HG03108 (cell line): ENCODE measurements at regions not wholly inside any gene's neighbourhood (a gene's known extent, or its start where the extent isn't known, plus 50 kb on each side); places are given as distances from the start of the nearest gene placed in this dataset.

Experiments
- ATAC-seq: cut with Tn5 transposase; IDR thresholded peaks from one replicate; pipeline ENCODE4 v1.9.1; 2021; ENCODE audit warnings: moderate library complexity; ENCODE audit not compliant: unreplicated experiment

DNA sequence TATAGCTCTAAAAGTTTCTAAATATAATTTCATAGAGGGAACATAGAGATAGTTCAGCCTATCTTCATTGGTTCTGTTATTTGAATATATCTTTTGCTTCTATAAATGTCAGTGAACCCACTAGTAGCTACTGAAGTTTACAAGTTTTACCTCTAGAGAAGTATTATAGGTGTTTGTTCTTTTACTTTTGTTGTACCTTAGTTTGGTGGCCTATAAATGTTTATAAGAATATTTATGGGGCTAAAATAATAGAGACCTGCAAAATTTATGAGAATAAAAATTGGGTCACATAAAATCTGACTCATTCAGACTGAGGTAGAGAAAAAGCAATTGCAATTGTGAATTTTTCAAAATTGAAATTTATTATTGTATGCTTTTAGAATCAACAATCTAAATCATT lies 162.6 kb downstream of the SERPINI1 start:
- ATAC-seq = no peak

DNA sequence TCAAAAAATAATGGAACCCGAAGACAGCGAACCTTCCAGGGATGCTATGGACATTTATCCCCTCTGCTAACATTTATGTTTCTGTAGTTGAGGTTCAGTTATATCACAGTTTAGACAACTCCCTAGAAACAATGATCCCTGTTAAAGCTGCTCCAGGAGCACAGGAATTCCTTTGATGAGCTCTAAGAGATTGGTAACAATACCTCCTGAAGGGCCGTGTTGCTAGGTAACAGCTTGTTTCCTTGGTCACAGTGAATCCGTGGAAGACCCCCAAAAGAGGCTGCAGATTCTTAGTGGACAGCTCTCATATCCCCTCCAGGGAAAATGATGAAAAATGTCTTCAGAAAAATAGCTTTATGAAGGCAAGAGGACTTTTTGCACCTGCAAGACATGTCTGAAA lies 160.2 kb downstream of the SERPINI1 start:
- ATAC-seq = no peak

DNA sequence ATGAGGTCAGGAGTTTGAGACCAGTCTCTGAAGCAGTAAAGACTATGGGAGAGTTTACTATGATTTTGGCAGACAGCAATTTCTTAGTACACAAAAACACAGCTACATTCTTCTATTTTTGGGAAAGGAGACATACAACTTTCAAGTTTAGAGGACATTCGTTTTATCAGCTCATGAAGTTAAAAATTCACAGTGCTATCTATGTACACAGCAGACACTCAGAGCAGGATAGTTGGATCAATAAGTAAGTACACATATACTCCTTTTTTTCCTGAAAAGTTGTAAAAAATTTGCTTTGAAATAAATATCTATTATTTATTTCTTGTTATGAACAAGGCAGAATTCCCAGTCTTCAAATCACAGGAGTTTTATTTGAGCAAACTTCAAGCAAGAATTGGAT lies 159.7 kb downstream of the SERPINI1 start:
- no peak for ATAC-seq

DNA sequence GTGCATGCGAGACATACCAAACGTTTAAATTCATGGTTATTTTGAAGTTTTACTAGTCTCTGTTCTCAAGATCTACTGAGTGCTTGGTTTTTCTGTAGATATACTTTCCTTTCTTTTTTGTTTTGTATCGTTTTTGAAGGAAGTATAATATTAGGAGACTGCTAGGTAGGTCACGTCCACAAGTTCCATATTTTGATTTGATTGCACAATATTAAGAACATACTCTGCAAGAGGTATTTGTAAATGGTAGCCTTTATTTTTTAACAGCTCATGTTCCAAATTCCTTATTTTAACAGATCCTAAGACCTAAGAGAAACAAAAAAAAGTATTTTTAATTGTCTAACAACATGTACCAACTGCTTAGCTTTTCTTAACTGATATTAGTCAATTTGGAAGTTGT lies 156.7 kb downstream of the SERPINI1 start:
- no peak for ATAC-seq

DNA sequence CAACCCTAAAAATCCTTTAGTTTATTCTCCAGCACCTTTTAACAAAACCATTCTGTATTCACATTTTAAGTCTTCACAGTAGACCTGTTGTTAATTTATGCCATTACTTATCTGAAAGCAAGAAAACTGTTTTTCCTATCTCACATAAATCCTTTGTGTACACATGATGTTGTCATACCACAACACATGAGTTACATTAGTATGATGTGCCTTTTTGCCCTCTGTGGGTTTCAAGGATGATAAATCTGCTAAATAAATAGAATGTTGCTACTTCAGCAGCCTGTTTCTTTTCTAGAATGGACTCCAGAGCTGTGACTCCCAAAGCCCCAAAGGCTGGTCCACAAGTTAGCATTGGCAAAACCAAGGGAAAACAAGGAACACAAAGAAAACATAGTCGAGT lies 151.6 kb downstream of the SERPINI1 start:
- no peak for ATAC-seq

DNA sequence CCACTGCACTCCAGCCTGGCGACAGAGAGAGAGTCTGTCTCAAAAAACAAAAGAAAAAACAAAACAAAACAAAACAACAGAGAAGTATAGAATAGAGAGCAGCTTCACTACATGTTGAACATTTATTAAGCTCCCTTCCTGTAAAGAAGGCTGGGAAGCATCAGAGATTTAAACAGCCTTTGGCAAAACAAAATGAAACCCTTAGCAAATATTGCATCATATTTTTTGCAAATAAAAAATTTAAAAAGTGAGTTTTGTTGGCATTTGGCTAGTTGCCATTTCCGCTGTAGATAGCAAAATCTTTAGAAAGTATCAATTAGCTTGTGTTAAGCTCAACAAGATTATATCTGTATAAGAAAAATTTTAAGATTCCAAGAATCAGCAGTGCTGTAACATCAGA lies 151.2 kb downstream of the SERPINI1 start:
- no peak for ATAC-seq

DNA sequence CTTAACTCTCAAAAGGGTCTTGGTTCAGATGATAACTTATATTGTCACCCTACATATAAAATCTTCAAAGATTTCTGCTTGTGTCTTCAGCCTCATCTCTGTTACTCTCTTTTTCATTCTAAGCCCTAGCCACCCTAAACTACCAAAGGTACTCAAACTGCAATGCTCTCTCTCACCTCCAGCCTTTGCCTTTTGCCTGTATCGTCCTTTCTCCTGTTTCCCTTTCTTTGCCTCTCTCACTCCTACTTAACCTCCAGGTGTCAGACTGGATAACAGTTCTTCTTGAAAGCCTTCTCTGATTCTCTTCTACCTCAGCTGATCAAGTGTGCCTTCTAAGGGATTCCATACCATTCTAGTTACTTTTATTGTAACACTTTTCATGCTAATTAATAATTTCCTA lies 149.8 kb downstream of the SERPINI1 start:
- no peak for ATAC-seq

DNA sequence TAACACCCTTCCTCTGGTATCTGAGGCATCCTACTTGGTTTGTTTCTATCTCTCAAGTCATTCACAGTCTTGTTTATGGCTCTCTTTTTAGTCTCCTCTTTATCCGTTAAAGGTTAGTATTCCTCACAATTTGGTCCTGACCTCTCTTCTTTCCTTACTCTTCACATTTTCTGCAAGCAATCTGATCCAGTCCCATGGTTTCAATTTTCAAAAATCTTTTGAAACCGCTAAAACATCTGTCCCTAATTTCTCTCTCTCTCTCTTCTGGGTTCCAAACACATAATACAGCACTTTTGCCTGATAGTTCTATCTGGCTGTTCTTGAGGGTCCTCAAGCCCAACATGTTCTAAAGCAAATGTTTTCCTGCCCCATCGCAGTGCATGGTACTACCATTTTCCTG lies 149.0 kb downstream of the SERPINI1 start:
- ATAC-seq = no peak

DNA sequence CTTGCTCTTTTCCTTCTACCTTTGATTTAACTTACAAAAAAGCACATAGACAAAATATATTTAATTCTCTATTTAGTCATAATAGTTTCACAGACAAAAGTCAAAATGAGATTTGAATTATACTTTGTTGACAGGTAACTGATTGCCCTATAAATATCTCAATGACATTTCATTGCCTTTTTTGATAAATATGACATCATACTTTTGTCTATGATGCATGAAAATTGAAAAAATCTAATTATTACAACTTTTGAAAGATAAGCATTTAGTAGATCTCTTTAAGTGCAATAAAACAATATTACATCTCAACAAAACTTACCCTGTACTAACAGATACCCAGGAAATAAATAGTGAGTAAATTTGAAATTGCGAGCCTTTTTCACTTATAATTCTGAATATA lies 147.9 kb downstream of the SERPINI1 start:
- ATAC-seq = no peak

DNA sequence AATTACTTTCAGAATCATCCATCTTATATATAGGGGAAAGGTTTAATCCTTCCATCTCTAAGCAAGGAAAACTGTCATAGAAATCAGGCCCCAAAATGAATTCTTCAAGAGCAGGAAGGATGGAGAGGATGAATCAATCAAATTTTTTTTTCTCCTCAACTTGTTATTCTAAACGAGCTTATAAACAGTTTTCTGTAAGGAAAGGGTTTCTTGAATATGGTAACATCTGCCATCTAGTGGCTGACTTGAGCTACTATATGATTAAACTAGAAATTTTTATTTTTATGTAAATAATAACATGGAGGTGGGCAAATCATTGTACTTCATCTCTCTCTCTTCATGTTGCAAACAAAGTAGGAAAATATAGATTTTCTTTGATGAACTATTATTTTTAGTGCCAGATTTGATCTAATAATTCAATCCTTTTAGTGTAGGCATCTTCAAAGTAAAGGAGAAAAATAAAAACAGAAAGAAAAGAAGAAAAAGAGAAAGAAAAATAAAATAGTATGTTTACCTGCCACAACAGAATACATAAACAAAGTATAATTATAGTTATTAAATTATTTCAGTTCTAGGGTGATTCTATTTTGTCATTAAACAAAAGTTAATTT lies 146.6 kb downstream of the SERPINI1 start:
- ATAC-seq = peak; percentile 88

DNA sequence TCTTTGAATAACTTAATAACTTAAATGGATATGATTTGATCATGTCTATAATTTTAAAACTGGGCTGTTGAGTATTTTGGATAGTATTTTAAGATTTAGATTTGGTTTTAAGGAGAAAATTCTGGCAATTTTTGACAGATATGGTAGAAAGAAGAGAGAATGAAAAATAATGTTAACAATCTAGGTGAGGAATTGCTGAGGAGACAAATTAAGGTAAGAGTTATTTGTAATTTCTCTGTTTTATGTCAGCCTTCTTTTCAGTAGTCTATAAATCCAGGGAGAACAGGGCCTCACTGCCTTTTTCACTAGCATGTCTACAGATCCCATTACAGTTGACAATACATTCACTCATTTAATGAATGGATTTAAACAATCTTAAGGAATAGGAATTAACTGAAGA lies 144.7 kb downstream of the SERPINI1 start:
- no peak for ATAC-seq

DNA sequence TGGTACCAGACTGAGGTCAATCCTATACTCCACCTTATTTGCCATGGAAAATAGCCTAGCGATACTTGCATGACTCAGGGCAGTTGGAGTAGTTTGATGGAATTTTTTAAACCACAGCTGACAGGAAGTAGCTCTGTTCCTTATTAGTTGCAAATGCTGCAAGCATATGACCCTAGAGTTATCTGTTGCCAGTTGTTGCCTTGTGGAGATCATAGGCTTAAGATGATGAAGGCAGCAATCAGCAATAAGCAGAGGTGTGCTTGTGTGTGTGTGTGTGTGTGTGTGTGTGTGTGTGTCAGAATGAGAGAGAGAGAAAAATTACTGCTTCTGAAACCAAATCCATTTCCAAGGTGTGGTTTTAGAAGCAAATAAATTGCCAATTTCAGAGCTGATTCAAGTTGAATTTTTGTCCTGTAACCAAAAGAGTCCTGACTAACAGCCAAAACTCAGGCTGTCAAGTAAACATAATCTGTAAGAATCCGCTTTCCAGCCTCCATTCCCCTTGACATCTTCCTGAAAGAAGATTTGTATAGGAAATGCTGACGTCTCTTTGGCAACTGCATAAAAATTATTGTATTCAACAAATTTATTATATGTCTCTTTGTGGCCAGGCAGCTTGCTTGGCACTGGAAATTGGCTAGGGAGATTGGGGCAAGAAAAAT lies 141.2 kb downstream of the SERPINI1 start:
- no peak for ATAC-seq
